ENCODE measurements at regions not wholly inside any gene's neighbourhood (a gene's known extent, or its start where the extent isn't known, plus 50 kb on each side); places are given as distances from the start of the nearest gene placed in this dataset.

DNA sequence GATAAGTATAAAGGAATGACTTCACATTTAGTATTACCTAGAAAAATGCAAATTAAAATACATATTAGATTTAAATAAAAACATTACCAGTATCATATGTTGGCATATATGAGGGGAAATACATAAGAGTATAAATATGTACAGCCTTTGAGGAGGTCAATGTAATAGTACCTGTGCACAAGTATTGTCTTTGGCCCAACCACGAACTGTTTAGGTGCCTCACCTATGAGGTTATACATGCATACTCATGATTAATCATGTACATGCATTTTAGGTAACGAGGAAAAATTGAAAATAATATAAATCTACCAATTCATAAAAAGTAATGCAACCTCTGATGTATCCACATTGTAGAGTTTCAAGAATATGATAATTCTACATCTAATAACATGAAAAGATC lies 909.8 kb downstream of the METTL15 start:
- no peak for ATAC-seq
- BruUV-seq (replicated peaks) = no TSS peak
- RAD21 ChIA-PET (ENCODE audit: low non-redundant PET in 1 of 2, low total read pairs in 2 of 2, uncharacterized antibody in 2 of 2, unreplicated experiment in 2 of 2) = no interaction called here

More for the DNA sequence above, 909.8 kb downstream of the METTL15 start:
- intact Hi-C loops (cut with micrococcal nuclease) = loop anchor here (5.0 kb wide), 1 partner anchor 304 kb away; no protein-coding TSS in a partner anchor
- Histone ChIP-seq H3K27me3 (ENCODE audit: insufficient read depth, low read length) (no peaks in the 10 kb centered on the region), H3K9me2 (ENCODE audit: insufficient read depth) (no peaks in the 10 kb centered on the region), H3K4me1 (ENCODE audit: control insufficient read depth in 1 of 2, insufficient read depth in 2 of 2, low read length in 2 of 2) (peaks cover 0 to 3% of the 10 kb centered on the region in 2 experiments; a peak in 1 of 4 replicates), H3K9me3 (ENCODE audit: control insufficient read depth in 1 of 2, insufficient read depth in 1 of 2, low read depth in 1 of 2, low read length in 2 of 2) (no peaks in the 10 kb centered on the region), H3K9ac (ENCODE audit: low read length) (no peak overlapping the region), H3K4me2 (ENCODE audit: low read length) (no peak overlapping the region), H3K36me3 (ENCODE audit: control insufficient read depth in 1 of 2, insufficient read depth in 2 of 2, low read length in 2 of 2) (no peaks in the 10 kb centered on the region), H3K4me3 (replicated peaks in 1 of 2; ENCODE audit: low read depth in 1 of 2, low read length in 2 of 2) (no peak overlapping the region), H3K27ac (ENCODE audit: low read depth, low read length) (no peak overlapping the region), H3K79me2 (ENCODE audit: insufficient read depth, low read length) (no peaks in the 10 kb centered on the region), H2AFZ (ENCODE audit: low read depth, low read length, poor library complexity, severe bottlenecking) (peak overlapping the region; percentile 51), H4K20me1 (ENCODE audit: insufficient read depth) (no peaks in the 10 kb centered on the region)
- no peak for DNase-seq (ENCODE audit: low read depth, low spot score)
- TF ChIP-seq, protein P1, sequence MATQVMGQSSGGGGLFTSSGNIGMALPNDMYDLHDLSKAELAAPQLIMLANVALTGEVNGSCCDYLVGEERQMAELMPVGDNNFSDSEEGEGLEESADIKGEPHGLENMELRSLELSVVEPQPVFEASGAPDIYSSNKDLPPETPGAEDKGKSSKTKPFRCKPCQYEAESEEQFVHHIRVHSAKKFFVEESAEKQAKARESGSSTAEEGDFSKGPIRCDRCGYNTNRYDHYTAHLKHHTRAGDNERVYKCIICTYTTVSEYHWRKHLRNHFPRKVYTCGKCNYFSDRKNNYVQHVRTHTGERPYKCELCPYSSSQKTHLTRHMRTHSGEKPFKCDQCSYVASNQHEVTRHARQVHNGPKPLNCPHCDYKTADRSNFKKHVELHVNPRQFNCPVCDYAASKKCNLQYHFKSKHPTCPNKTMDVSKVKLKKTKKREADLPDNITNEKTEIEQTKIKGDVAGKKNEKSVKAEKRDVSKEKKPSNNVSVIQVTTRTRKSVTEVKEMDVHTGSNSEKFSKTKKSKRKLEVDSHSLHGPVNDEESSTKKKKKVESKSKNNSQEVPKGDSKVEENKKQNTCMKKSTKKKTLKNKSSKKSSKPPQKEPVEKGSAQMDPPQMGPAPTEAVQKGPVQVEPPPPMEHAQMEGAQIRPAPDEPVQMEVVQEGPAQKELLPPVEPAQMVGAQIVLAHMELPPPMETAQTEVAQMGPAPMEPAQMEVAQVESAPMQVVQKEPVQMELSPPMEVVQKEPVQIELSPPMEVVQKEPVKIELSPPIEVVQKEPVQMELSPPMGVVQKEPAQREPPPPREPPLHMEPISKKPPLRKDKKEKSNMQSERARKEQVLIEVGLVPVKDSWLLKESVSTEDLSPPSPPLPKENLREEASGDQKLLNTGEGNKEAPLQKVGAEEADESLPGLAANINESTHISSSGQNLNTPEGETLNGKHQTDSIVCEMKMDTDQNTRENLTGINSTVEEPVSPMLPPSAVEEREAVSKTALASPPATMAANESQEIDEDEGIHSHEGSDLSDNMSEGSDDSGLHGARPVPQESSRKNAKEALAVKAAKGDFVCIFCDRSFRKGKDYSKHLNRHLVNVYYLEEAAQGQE (IDR thresholded peaks at IDR 0.05; ENCODE audit: low read depth) = no peak
- TF ChIP-seq, protein P2, sequence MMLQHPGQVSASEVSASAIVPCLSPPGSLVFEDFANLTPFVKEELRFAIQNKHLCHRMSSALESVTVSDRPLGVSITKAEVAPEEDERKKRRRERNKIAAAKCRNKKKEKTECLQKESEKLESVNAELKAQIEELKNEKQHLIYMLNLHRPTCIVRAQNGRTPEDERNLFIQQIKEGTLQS (IDR thresholded peaks at IDR 0.05) = no peak
- TF ChIP-seq POLR2A (IDR thresholded peaks at IDR 0.05; ENCODE audit: borderline replicate concordance, extremely low read depth, insufficient read depth, insufficient read length) (no peak), RAD21 (IDR thresholded peaks at IDR 0.05; ENCODE audit: low read depth) (no peak), EGR1 (IDR thresholded peaks at IDR 0.05; ENCODE audit: low read depth) (no peak), CBX3 (IDR thresholded peaks at IDR 0.05; ENCODE audit: low read depth) (no peak), FOSL1 (IDR thresholded peaks at IDR 0.05; ENCODE audit: low read depth) (no peak), ELF1 (IDR thresholded peaks at IDR 0.05; ENCODE audit: borderline replicate concordance, low read depth) (no peak), SP1 (IDR thresholded peaks at IDR 0.05; ENCODE audit: low read depth) (no peak), YY1 (IDR thresholded peaks at IDR 0.05; ENCODE audit: extremely low read depth, insufficient replicate concordance, low read depth, low read length) (no peak), SRF (IDR thresholded peaks at IDR 0.05; ENCODE audit: low read depth) (no peak), CEBPB (IDR thresholded peaks at IDR 0.05; ENCODE audit: low read depth) (no peak)
- TF ChIP-seq, protein P3, sequence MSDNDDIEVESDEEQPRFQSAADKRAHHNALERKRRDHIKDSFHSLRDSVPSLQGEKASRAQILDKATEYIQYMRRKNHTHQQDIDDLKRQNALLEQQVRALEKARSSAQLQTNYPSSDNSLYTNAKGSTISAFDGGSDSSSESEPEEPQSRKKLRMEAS (IDR thresholded peaks at IDR 0.05) = no peak
- TF ChIP-seq, protein P4, sequence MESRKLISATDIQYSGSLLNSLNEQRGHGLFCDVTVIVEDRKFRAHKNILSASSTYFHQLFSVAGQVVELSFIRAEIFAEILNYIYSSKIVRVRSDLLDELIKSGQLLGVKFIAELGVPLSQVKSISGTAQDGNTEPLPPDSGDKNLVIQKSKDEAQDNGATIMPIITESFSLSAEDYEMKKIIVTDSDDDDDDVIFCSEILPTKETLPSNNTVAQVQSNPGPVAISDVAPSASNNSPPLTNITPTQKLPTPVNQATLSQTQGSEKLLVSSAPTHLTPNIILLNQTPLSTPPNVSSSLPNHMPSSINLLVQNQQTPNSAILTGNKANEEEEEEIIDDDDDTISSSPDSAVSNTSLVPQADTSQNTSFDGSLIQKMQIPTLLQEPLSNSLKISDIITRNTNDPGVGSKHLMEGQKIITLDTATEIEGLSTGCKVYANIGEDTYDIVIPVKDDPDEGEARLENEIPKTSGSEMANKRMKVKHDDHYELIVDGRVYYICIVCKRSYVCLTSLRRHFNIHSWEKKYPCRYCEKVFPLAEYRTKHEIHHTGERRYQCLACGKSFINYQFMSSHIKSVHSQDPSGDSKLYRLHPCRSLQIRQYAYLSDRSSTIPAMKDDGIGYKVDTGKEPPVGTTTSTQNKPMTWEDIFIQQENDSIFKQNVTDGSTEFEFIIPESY (IDR thresholded peaks at IDR 0.05; ENCODE audit: extremely low read depth, insufficient replicate concordance, low read length) = no peak
- CTCF ChIA-PET = no interaction called here
- POLR2A ChIA-PET = no interaction called here
